ENCODE measurements at regions not wholly inside any gene's neighbourhood (a gene's known extent, or its start where the extent isn't known, plus 50 kb on each side); places are given as distances from the start of the nearest gene placed in this dataset.

GRCh38 chr18:57890266-57890665 lies 87.2 kb upstream of the ATP8B1 start:
- Histone ChIP-seq H3K9me3 (peaks cover 0 to 8% of the 10 kb centered on the region in 2 donors), H3K27me3 (no peaks in the 10 kb centered on the region), H3K27ac (no peak overlapping the region), H3K36me3 (no peaks in the 10 kb centered on the region), H3K4me1 (no peaks in the 10 kb centered on the region), H3K4me3 (no peak overlapping the region)
- no peak for DNase-seq
- 79 to 89% methylated on average over 3 of the region's 3 CpGs for whole genome bisulfite sequencing, 2 donors (ENCODE audit: low coverage in 1 of 2)
- TF ChIP-seq POLR2A (IDR thresholded peaks at IDR 0.05) (no peak), CTCF (IDR thresholded peaks at IDR 0.05) (no peak), EP300 (IDR thresholded peaks at IDR 0.05; ENCODE audit: low read depth) (no peak), POLR2AphosphoS5 (IDR thresholded peaks at IDR 0.05) (no peak)
- in situ Hi-C loops (cut with MboI; ENCODE audit: low pct_ligation_motif_present in 1 of 4, low pct_unique_long_range_greater_than_20kb in 1 of 4, low sequenced_read_pairs in 3 of 4) (loop anchor here in 2 of 4 donors (25.0 kb wide), 2 partner anchors 147 to 222 kb away; partner anchors contain the start of gene NEDD4L (in 1 of the 2)), intact Hi-C loops (cut with DNase I; ENCODE audit: low total_unique reads) (no loop called here)

- Histone ChIP-seq H3K27ac (no peak overlapping the region), H3K36me3 (no peaks in the 10 kb centered on the region), H3K4me1 (no peaks in the 10 kb centered on the region), H3K9me3 (peaks cover 0 to 8% of the 10 kb centered on the region in 2 donors), H3K27me3 (no peaks in the 10 kb centered on the region), H3K4me3 (no peak overlapping the region)
- WGBS, 2 donors (ENCODE audit: low coverage in 1 of 2) = 80 to 100% methylated on average over 1 of the region's 1 CpG
- in situ Hi-C loops (cut with MboI; ENCODE audit: low pct_ligation_motif_present in 1 of 4, low pct_unique_long_range_greater_than_20kb in 1 of 4, low sequenced_read_pairs in 3 of 4) (loop anchor here (10.0 to 25.0 kb wide), 3 partner anchors 147 to 235 kb away; partner anchors contain the start of gene NEDD4L (in 1 of the 4)), intact Hi-C loops (cut with DNase I; ENCODE audit: low total_unique reads) (loop anchor here (10.0 kb wide), 2 partner anchors 235 to 295 kb away; no protein-coding TSS in a partner anchor)
- TF ChIP-seq CTCF (IDR thresholded peaks at IDR 0.05) (no peak), POLR2A (IDR thresholded peaks at IDR 0.05) (no peak), EP300 (IDR thresholded peaks at IDR 0.05; ENCODE audit: low read depth) (no peak), POLR2AphosphoS5 (IDR thresholded peaks at IDR 0.05) (no peak)
- DNase-seq = no peak
Measured at GRCh38 chr18:57889841-57890240, 86.7 kb upstream of the ATP8B1 start.

- Histone ChIP-seq H3K4me1 (no peaks in the 10 kb centered on the region), H3K27me3 (no peaks in the 10 kb centered on the region), H3K27ac (no peak overlapping the region), H3K4me3 (no peak overlapping the region), H3K36me3 (no peaks in the 10 kb centered on the region), H3K9me3 (peaks cover 0 to 8% of the 10 kb centered on the region in 2 donors)
- intact Hi-C loops (cut with DNase I; ENCODE audit: low total_unique reads) (loop anchor here (10.0 kb wide), 2 partner anchors 237 to 297 kb away; no protein-coding TSS in a partner anchor), in situ Hi-C loops (cut with MboI; ENCODE audit: low pct_ligation_motif_present in 1 of 4, low pct_unique_long_range_greater_than_20kb in 1 of 4, low sequenced_read_pairs in 3 of 4) (loop anchor here (10.0 to 25.0 kb wide), 3 partner anchors 150 to 237 kb away; partner anchors contain the start of gene NEDD4L (in 1 of the 4))
- TF ChIP-seq POLR2AphosphoS5 (IDR thresholded peaks at IDR 0.05) (no peak), EP300 (IDR thresholded peaks at IDR 0.05; ENCODE audit: low read depth) (no peak), POLR2A (IDR thresholded peaks at IDR 0.05) (no peak), CTCF (IDR thresholded peaks at IDR 0.05) (no peak)
- no peak for DNase-seq
- 87 to 88% methylated on average over 5 to 9 of the region's 9 CpGs for WGBS, 2 donors (ENCODE audit: low coverage in 1 of 2)
Measured at GRCh38 chr18:57887543-57888383, 84.6 kb upstream of the ATP8B1 start.

GRCh38 chr18:57885931-57886330 lies 82.8 kb upstream of the ATP8B1 start:
- TF ChIP-seq EP300 (IDR thresholded peaks at IDR 0.05; ENCODE audit: low read depth) = no peak
- Histone ChIP-seq H3K27ac (no peak overlapping the region), H3K4me1 (peaks cover 0 to 3% (median 0%) of the 10 kb centered on the region in 4 donors), H3K4me3 (no peak overlapping the region), H3K27me3 (no peaks in the 10 kb centered on the region), H3K36me3 (no peaks in the 10 kb centered on the region), H3K9me3 (peaks cover 0 to 8% of the 10 kb centered on the region in 2 donors)
- intact Hi-C loops (cut with DNase I; ENCODE audit: low total_unique reads) = loop anchor here (10.0 kb wide), 2 partner anchors 239 to 299 kb away; no protein-coding TSS in a partner anchor
- WGBS, 2 donors (ENCODE audit: low coverage in 1 of 2) = 48 to 80% methylated on average over 1 of the region's 1 CpG
- in situ Hi-C loops (cut with MboI; ENCODE audit: low pct_ligation_motif_present in 1 of 4, low pct_unique_long_range_greater_than_20kb in 1 of 4, low sequenced_read_pairs in 3 of 4) = loop anchor here (10.0 to 25.0 kb wide), 3 partner anchors 151 to 239 kb away; partner anchors contain the start of gene NEDD4L (in 1 of the 4)
- DNase-seq = no peak

Measured in transverse colon (tissue), 4 donors.